ENCODE measurements at regions not wholly inside any gene's neighbourhood (a gene's known extent, or its start where the extent isn't known, plus 50 kb on each side); places are given as distances from the start of the nearest gene placed in this dataset.

GRCh38 chr15:47599806-47600205, 117.5 kb upstream of the SEMA6D start:
- Histone ChIP-seq H3K4ac (ENCODE audit: low read depth, low read length) (no peak overlapping the region), H3K4me1 (ENCODE audit: control insufficient read depth in 1 of 2, insufficient read depth in 2 of 2, low read length in 2 of 2) (no peaks in the 10 kb centered on the region), H3K23ac (ENCODE audit: low read length) (no peak overlapping the region), H3K4me3 (ENCODE audit: low read depth, low read length) (no peak overlapping the region), H2BK12ac (ENCODE audit: low read length) (no peak overlapping the region), H3K4me2 (ENCODE audit: low read length) (no peak overlapping the region), H3K79me2 (ENCODE audit: control insufficient read depth, insufficient read depth, low read length, poor library complexity) (no peaks in the 10 kb centered on the region), H2BK5ac (ENCODE audit: low read depth, low read length, poor library complexity) (no peak overlapping the region), H3K27ac (ENCODE audit: low read depth, low read length) (no peak overlapping the region), H4K12ac (ENCODE audit: low read depth, low read length) (no peak overlapping the region), H3K79me1 (ENCODE audit: low read length) (no peaks in the 10 kb centered on the region), H3K36me3 (ENCODE audit: control insufficient read depth in 1 of 2, insufficient read depth in 2 of 2, low read length in 2 of 2) (no peaks in the 10 kb centered on the region), H3K9ac (ENCODE audit: low read length) (no peak overlapping the region), H4K8ac (ENCODE audit: low read depth, low read length) (no peak overlapping the region), H2BK120ac (ENCODE audit: insufficient read depth, low read length, poor library complexity) (no peak overlapping the region), H3K18ac (ENCODE audit: low read length) (no peak overlapping the region), H4K91ac (ENCODE audit: low read depth, low read length) (no peak overlapping the region), H3K14ac (ENCODE audit: low read length) (no peak overlapping the region), H3K9me3 (ENCODE audit: insufficient read depth, low read depth, low read length) (no peaks in the 10 kb centered on the region), H3K27me3 (ENCODE audit: insufficient read depth, low read length) (no peaks in the 10 kb centered on the region), H2AFZ (ENCODE audit: insufficient read depth, low read length, poor library complexity) (no peak overlapping the region), H2AK5ac (ENCODE audit: low read length) (no peak overlapping the region)
- no CpG with 5 or more reads among the region's 2 CpGs for WGBS (ENCODE audit: extremely low coverage, insufficient coverage, insufficient read length)
- peak in 1 of 2 donors; percentile 76 for DNase-seq

GRCh38 chr15:47602121-47602520, 115.2 kb upstream of the SEMA6D start:
- Histone ChIP-seq H3K27ac (ENCODE audit: low read depth, low read length) (no peak overlapping the region), H3K23ac (ENCODE audit: low read length) (no peak overlapping the region), H2BK12ac (ENCODE audit: low read length) (no peak overlapping the region), H2BK5ac (ENCODE audit: low read depth, low read length, poor library complexity) (no peak overlapping the region), H4K12ac (ENCODE audit: low read depth, low read length) (no peak overlapping the region), H3K27me3 (ENCODE audit: insufficient read depth, low read length) (no peaks in the 10 kb centered on the region), H2AK5ac (ENCODE audit: low read length) (no peak overlapping the region), H3K18ac (ENCODE audit: low read length) (no peak overlapping the region), H3K4me2 (ENCODE audit: low read length) (no peak overlapping the region), H4K8ac (ENCODE audit: low read depth, low read length) (no peak overlapping the region), H3K36me3 (ENCODE audit: control insufficient read depth in 1 of 2, insufficient read depth in 2 of 2, low read length in 2 of 2) (no peaks in the 10 kb centered on the region), H2AFZ (ENCODE audit: insufficient read depth, low read length, poor library complexity) (no peak overlapping the region), H3K4me1 (ENCODE audit: control insufficient read depth in 1 of 2, insufficient read depth in 2 of 2, low read length in 2 of 2) (no peaks in the 10 kb centered on the region), H3K4ac (ENCODE audit: low read depth, low read length) (no peak overlapping the region), H3K9ac (ENCODE audit: low read length) (no peak overlapping the region), H3K79me2 (ENCODE audit: control insufficient read depth, insufficient read depth, low read length, poor library complexity) (no peaks in the 10 kb centered on the region), H4K91ac (ENCODE audit: low read depth, low read length) (no peak overlapping the region), H3K4me3 (ENCODE audit: low read depth, low read length) (no peak overlapping the region), H3K14ac (ENCODE audit: low read length) (no peak overlapping the region), H2BK120ac (ENCODE audit: insufficient read depth, low read length, poor library complexity) (no peak overlapping the region), H3K79me1 (ENCODE audit: low read length) (no peaks in the 10 kb centered on the region), H3K9me3 (ENCODE audit: insufficient read depth, low read depth, low read length) (no peaks in the 10 kb centered on the region)
- no CpG with 5 or more reads among the region's 1 CpG for WGBS (ENCODE audit: extremely low coverage, insufficient coverage, insufficient read length)
- no peak for DNase-seq

GRCh38 chr15:47603026-47603425, 114.3 kb upstream of the SEMA6D start:
- no peak overlapping the region for H2BK12ac ChIP-seq (ENCODE audit: low read length)
- WGBS (ENCODE audit: extremely low coverage, insufficient coverage, insufficient read length): no CpG with 5 or more reads among the region's 2 CpGs
- H3K9me3 ChIP-seq (ENCODE audit: insufficient read depth, low read depth, low read length): no peaks in the 10 kb centered on the region
- H2BK120ac ChIP-seq (ENCODE audit: insufficient read depth, low read length, poor library complexity): no peak overlapping the region
- H3K14ac ChIP-seq (ENCODE audit: low read length): no peak overlapping the region
- no peak overlapping the region for H3K23ac ChIP-seq (ENCODE audit: low read length)
- H3K9ac ChIP-seq (ENCODE audit: low read length): no peak overlapping the region
- no peaks in the 10 kb centered on the region for H3K27me3 ChIP-seq (ENCODE audit: insufficient read depth, low read length)
- no peaks in the 10 kb centered on the region for H3K79me1 ChIP-seq (ENCODE audit: low read length)
- H2BK5ac ChIP-seq (ENCODE audit: low read depth, low read length, poor library complexity): no peak overlapping the region
- H4K12ac ChIP-seq (ENCODE audit: low read depth, low read length): no peak overlapping the region
- H3K18ac ChIP-seq (ENCODE audit: low read length): no peak overlapping the region
- H3K79me2 ChIP-seq (ENCODE audit: control insufficient read depth, insufficient read depth, low read length, poor library complexity): no peaks in the 10 kb centered on the region
- H3K4me1 ChIP-seq (ENCODE audit: control insufficient read depth in 1 of 2, insufficient read depth in 2 of 2, low read length in 2 of 2): no peaks in the 10 kb centered on the region
- no peak overlapping the region for H4K91ac ChIP-seq (ENCODE audit: low read depth, low read length)
- no peak for DNase-seq
- H3K36me3 ChIP-seq (ENCODE audit: control insufficient read depth in 1 of 2, insufficient read depth in 2 of 2, low read length in 2 of 2): no peaks in the 10 kb centered on the region
- H4K8ac ChIP-seq (ENCODE audit: low read depth, low read length): no peak overlapping the region
- H2AK5ac ChIP-seq (ENCODE audit: low read length): no peak overlapping the region
- H3K4ac ChIP-seq (ENCODE audit: low read depth, low read length): no peak overlapping the region
- H3K4me3 ChIP-seq (ENCODE audit: low read depth, low read length): no peak overlapping the region
- H2AFZ ChIP-seq (ENCODE audit: insufficient read depth, low read length, poor library complexity): no peak overlapping the region
- H3K27ac ChIP-seq (ENCODE audit: low read depth, low read length): no peak overlapping the region
- no peak overlapping the region for H3K4me2 ChIP-seq (ENCODE audit: low read length)

GRCh38 chr15:47607695-47608094, 109.6 kb upstream of the SEMA6D start:
- no peaks in the 10 kb centered on the region for H3K36me3 ChIP-seq (ENCODE audit: control insufficient read depth in 1 of 2, insufficient read depth in 2 of 2, low read length in 2 of 2)
- H2AFZ ChIP-seq (ENCODE audit: insufficient read depth, low read length, poor library complexity): no peak overlapping the region
- H3K4me2 ChIP-seq (ENCODE audit: low read length): no peak overlapping the region
- H2BK12ac ChIP-seq (ENCODE audit: low read length): no peak overlapping the region
- peaks cover 0 to 2% of the 10 kb centered on the region in 2 experiments for H3K4me1 ChIP-seq (ENCODE audit: control insufficient read depth in 1 of 2, insufficient read depth in 2 of 2, low read length in 2 of 2)
- H3K27ac ChIP-seq (ENCODE audit: low read depth, low read length): no peak overlapping the region
- H4K91ac ChIP-seq (ENCODE audit: low read depth, low read length): no peak overlapping the region
- H4K8ac ChIP-seq (ENCODE audit: low read depth, low read length): no peak overlapping the region
- no peak overlapping the region for H4K12ac ChIP-seq (ENCODE audit: low read depth, low read length)
- no peaks in the 10 kb centered on the region for H3K79me1 ChIP-seq (ENCODE audit: low read length)
- no peak overlapping the region for H3K9ac ChIP-seq (ENCODE audit: low read length)
- no peak overlapping the region for H3K23ac ChIP-seq (ENCODE audit: low read length)
- H3K27me3 ChIP-seq (ENCODE audit: insufficient read depth, low read length): no peaks in the 10 kb centered on the region
- H3K9me3 ChIP-seq (ENCODE audit: insufficient read depth, low read depth, low read length): no peaks in the 10 kb centered on the region
- no peak overlapping the region for H2AK5ac ChIP-seq (ENCODE audit: low read length)
- no peak overlapping the region for H3K4me3 ChIP-seq (ENCODE audit: low read depth, low read length)
- no peaks in the 10 kb centered on the region for H3K79me2 ChIP-seq (ENCODE audit: control insufficient read depth, insufficient read depth, low read length, poor library complexity)
- no peak overlapping the region for H2BK120ac ChIP-seq (ENCODE audit: insufficient read depth, low read length, poor library complexity)
- H3K14ac ChIP-seq (ENCODE audit: low read length): no peak overlapping the region
- no peak for DNase-seq
- no peak overlapping the region for H2BK5ac ChIP-seq (ENCODE audit: low read depth, low read length, poor library complexity)
- H3K18ac ChIP-seq (ENCODE audit: low read length): no peak overlapping the region
- no peak overlapping the region for H3K4ac ChIP-seq (ENCODE audit: low read depth, low read length)
